Upper lobe of left lung (tissue), 4 donors: ENCODE measurements at regions not wholly inside any gene's neighbourhood (a gene's known extent, or its start where the extent isn't known, plus 50 kb on each side); places are given as distances from the start of the nearest gene placed in this dataset.

Experiments used
- EP300 ChIP-seq, 4 donors: sonication (generic); formaldehyde crosslinking; IDR thresholded peaks; one replicate each; pipeline ENCODE4 v1.5.1; 2017; ENCODE audit warnings: antibody characterized with exemption in 4 of 4, control low read depth in 2 of 4
- POLR2A ChIP-seq, 4 donors: fragments of 450-650 bp; IDR thresholded peaks; one replicate each; pipeline ENCODE4 v1.5.1; 2016 to 2017; ENCODE audit warnings: antibody characterized with exemption in 4 of 4, mild to moderate bottlenecking in 2 of 4
- TF ChIP-seq, protein P1 (sequence below), 6 experiments: fragments of 450-650 bp in 4 of 6; fragments of 200-600 bp in 2 of 6; sonication (generic) in 2 of 6; IDR thresholded peaks; one replicate each; pipeline ENCODE4 v1.5.1; 2016 to 2019; ENCODE audit warnings: antibody characterized with exemption in 6 of 6

GRCh38 chr13:31860002-31860401 lies 120.7 kb downstream of the RXFP2 start:
- TF ChIP-seq, protein P1, sequence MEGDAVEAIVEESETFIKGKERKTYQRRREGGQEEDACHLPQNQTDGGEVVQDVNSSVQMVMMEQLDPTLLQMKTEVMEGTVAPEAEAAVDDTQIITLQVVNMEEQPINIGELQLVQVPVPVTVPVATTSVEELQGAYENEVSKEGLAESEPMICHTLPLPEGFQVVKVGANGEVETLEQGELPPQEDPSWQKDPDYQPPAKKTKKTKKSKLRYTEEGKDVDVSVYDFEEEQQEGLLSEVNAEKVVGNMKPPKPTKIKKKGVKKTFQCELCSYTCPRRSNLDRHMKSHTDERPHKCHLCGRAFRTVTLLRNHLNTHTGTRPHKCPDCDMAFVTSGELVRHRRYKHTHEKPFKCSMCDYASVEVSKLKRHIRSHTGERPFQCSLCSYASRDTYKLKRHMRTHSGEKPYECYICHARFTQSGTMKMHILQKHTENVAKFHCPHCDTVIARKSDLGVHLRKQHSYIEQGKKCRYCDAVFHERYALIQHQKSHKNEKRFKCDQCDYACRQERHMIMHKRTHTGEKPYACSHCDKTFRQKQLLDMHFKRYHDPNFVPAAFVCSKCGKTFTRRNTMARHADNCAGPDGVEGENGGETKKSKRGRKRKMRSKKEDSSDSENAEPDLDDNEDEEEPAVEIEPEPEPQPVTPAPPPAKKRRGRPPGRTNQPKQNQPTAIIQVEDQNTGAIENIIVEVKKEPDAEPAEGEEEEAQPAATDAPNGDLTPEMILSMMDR (IDR thresholded peaks at IDR 0.05): no peak
- TF ChIP-seq POLR2A (IDR thresholded peaks at IDR 0.05) (no peak), EP300 (IDR thresholded peaks at IDR 0.05) (no peak)
